NT2/D1 (cell line): ENCODE measurements at regions not wholly inside any gene's neighbourhood (a gene's known extent, or its start where the extent isn't known, plus 50 kb on each side); places are given as distances from the start of the nearest gene placed in this dataset.
"Not testable (repeated sequence)": the region's sequence is repeated elsewhere in the genome, so short reads cannot be mapped to it uniquely, and the experiment has no call there.

Experiments
- DNase-seq: peaks from one replicate; pipeline ENCODE4 v3.0.0-alpha.2; 2011; ENCODE audit warnings: low read depth, low spot score
- H3K27me3 ChIP-seq: 2 replicates; pipeline ENCODE4 v1.6.0; 2011; ENCODE audit warnings: mild to moderate bottlenecking; ENCODE audit not compliant: insufficient read length, insufficient read depth
- H3K36me3 ChIP-seq: 2 replicates; pipeline ENCODE4 v1.6.1; 2011; ENCODE audit warnings: mild to moderate bottlenecking, low read length, mixed read lengths; ENCODE audit not compliant: insufficient read depth, insufficient read length
- H3K4me1 ChIP-seq: 2 replicates; pipeline ENCODE4 v1.5.1; 2011; ENCODE audit not compliant: insufficient read depth, insufficient read length
- H3K4me3 ChIP-seq: 2 replicates; pipeline ENCODE4 v1.5.1; 2011; ENCODE audit warnings: low read depth; ENCODE audit not compliant: insufficient read length
- H3K9ac ChIP-seq: 2 replicates; pipeline ENCODE4 v1.6.0; 2011; ENCODE audit warnings: low read depth; ENCODE audit not compliant: insufficient read length
- H3K9me3 ChIP-seq: 2 replicates; pipeline ENCODE4 v1.5.1; 2011; ENCODE audit warnings: mild to moderate bottlenecking, low read length; ENCODE audit not compliant: insufficient read depth
- SUZ12 ChIP-seq: IDR thresholded peaks from 2 replicates; pipeline ENCODE4 v1.6.1; 2011; ENCODE audit not compliant: insufficient read length, insufficient read depth; ENCODE audit errors: extremely low read depth
- YY1 ChIP-seq: IDR thresholded peaks from 2 replicates; pipeline ENCODE4 v1.6.1; 2011; ENCODE audit not compliant: insufficient read length, insufficient read depth
- ZNF274 ChIP-seq: IDR thresholded peaks from 2 replicates; pipeline ENCODE4 v1.6.1; 2011; ENCODE audit warnings: mild to moderate bottlenecking, low read depth, low read length

DNA sequence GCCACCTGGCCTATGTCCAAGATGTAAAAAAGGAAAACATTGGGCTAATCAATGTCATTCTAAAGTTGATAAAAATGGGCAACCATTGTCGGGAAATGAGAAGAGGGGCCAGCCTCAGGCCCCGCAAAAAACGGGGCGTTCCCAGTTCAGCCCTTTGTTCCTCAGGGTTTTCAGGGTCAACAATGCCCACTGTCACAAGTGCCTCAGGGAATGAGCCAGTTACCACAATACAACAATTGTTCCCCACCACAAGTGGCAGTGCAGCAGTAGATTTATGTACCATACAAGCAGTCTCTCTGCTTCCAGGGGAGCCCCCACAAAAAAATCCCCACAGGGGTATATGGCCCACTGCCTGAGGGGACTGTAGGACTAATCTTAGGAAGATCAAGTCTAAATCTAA is 112.5 kb downstream of the ZNF486 start:
- TF ChIP-seq SUZ12 = no peak
- no peak for TF ChIP-seq YY1
- TF ChIP-seq ZNF274 = no peak
- DNase-seq = no peak
- Histone ChIP-seq H3K9me3 (peaks cover 14% of the 10 kb centered on the region; the same call in 1 of the 2 replicates), H3K9ac (no peak overlapping the region), H3K27me3 (no peaks in the 10 kb centered on the region), H3K36me3 (no peaks in the 10 kb centered on the region), H3K4me3 (no peak overlapping the region), H3K4me1 (no peaks in the 10 kb centered on the region)

DNA sequence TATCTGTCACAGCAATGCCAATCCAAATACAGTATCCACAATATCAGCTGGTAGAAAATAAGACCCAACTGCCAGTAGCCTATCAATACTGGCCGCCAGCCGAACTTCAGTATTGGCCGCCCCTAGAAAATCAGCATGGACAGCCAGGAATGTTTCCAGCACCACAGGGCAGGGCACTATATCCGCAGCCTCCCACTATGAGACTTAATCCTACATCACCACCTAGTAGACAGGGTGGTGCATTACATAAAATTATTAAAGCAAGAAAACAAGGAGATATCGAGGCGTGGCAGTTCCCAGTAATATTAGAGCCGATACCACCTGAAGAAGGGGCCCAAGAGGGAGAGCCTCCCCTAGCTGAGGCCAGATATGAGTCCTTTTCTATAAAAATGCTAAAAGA is 111.3 kb downstream of the ZNF486 start:
- peaks cover 14% of the 10 kb centered on the region; the same call in 1 of the 2 replicates for H3K9me3 ChIP-seq

DNA sequence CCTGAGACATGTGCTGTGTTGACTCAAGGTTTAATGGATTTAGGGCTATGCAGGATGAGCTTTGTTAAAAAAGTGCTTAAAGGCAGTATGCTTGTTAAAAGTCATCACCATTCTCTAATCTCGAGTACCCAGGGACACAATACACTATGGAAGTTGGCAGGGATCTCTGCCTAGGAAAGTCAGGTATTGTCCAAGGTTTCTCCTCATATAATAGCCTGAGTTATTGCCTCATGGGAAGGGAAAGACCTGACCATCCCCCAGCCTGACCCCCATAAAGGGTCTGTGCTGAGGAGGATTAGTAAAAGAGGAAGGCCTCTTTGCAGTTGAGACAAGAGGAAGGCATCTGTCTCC is 109.7 kb downstream of the ZNF486 start:
- H3K4me1 ChIP-seq = not testable (repeated sequence)
- peaks cover 14% of the 10 kb centered on the region; the same call in 1 of the 2 replicates for H3K9me3 ChIP-seq

More for the DNA sequence above, 111.3 kb downstream of the ZNF486 start:
- H3K4me1 ChIP-seq = no peaks in the 10 kb centered on the region
- H3K4me3 ChIP-seq = no peak overlapping the region
- no peaks in the 10 kb centered on the region for H3K36me3 ChIP-seq
- TF ChIP-seq SUZ12 (no peak), ZNF274 (no peak), YY1 (no peak)
- no peak overlapping the region for H3K9ac ChIP-seq
- H3K27me3 ChIP-seq = no peaks in the 10 kb centered on the region
- no peak for DNase-seq

DNA sequence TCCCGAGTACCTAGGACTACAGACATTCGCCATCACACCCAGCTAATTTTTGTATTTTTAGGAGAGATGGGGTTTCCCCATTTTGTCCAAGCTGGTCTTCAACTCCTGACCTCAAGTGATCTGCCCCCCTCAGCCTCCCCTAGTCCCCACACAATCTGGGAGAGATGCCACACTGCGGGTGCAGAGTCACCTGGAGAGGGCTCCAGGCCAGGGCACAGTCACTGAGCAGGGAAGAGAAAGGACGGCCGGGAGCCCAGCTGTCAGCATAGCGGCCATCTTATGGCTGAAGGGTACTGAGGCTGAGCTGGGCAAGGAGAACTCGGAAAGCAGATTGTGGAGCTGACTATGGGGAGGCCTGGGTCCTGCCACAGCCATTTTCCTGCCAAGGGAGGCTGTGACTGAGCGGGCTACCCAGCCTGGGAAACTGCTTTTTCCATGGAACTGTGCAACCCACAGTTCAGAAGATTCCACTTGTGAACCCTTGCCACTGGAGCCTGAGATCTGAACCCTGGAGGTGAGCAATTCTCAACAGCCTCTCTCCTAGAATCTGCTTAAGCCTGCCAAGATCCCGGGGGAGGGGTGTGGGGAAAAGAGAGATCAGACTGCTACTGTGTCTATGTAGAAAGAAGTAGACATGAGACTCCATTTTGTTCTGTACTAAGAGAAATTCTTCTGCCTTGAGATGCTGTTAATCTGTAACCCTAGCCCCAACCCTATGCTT is 109.2 kb downstream of the ZNF486 start:
- no peaks in the 10 kb centered on the region for H3K36me3 ChIP-seq
- H3K9me3 ChIP-seq = peaks cover 14% of the 10 kb centered on the region; the same call in 1 of the 2 replicates
- no peak overlapping the region for H3K4me3 ChIP-seq
- TF ChIP-seq SUZ12 = no peak
- no peak for TF ChIP-seq YY1
- TF ChIP-seq ZNF274 = no peak
- no peak for DNase-seq
- no peaks in the 10 kb centered on the region for H3K4me1 ChIP-seq
- no peak overlapping the region for H3K9ac ChIP-seq
- no peaks in the 10 kb centered on the region for H3K27me3 ChIP-seq

More for the DNA sequence above, 109.7 kb downstream of the ZNF486 start:
- H3K36me3 ChIP-seq, H3K4me3 ChIP-seq, DNase-seq, H3K27me3 ChIP-seq, H3K9ac ChIP-seq: not testable (repeated sequence)

DNA sequence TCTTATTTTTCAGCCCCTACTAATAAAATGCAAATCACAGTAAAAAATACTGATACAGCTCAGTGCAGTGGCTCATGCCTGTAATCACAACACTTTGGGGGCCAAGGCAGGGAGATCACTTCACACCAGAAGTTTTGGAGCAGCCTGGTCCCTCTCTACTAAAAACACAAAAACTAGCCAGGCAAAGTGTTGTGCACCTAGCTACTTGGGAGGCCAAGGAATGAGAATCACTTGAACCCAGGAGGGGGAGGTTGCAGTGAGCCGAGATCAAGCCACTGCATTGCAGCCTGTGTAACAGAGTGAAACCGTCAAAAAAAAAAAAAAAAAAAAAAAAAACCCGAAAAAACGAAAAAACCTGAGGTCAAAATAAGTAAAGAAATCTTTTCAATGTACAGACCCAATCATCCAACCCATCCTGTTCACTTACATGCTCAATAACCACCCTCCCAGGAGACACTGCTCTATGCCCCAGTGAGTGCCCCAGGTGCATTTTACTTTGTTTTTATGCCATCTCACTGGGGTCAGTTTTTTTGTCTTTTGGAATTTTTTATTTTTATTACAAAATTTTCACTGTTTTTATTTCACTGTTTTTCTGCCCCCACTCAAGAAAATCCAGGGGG is 107.0 kb downstream of the ZNF486 start:
- no peak for DNase-seq
- H3K9me3 ChIP-seq = 0 out of 2 replicates have a peak, but pooled peaks cover 8% of the 10 kb centered on the region
- H3K4me1 ChIP-seq = no peaks in the 10 kb centered on the region

DNA sequence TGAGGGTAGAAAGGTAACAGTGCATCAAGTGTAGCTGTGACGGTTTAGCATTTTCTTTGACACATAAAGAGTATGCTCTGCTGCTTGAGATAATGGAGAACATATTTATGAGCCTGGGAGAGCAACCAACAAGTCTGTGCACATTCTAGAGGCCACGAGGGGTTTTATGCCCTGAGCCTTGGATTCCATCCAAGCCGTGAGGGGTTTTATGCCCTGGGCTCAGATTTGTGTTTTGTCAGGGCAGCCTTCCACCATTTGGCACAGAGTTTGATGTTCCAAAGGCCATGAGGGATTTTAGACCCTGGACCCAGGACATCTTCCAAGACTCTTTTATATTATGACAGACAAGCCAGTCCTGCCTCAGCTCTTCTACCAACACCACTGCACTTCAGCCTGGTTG is 106.4 kb downstream of the ZNF486 start:
- Histone ChIP-seq H3K4me1 (no peaks in the 10 kb centered on the region), H3K9ac (no peak overlapping the region), H3K4me3 (no peak overlapping the region), H3K9me3 (0 out of 2 replicates have a peak, but pooled peaks cover 5% of the 10 kb centered on the region), H3K27me3 (no peaks in the 10 kb centered on the region), H3K36me3 (no peaks in the 10 kb centered on the region)
- DNase-seq = no peak
- TF ChIP-seq YY1 = no peak
- no peak for TF ChIP-seq ZNF274
- no peak for TF ChIP-seq SUZ12

More for the DNA sequence above, 107.0 kb downstream of the ZNF486 start:
- TF ChIP-seq SUZ12 (no peak), ZNF274 (no peak), YY1 (no peak)
- H3K4me3 ChIP-seq = no peak overlapping the region
- no peaks in the 10 kb centered on the region for H3K36me3 ChIP-seq
- no peaks in the 10 kb centered on the region for H3K27me3 ChIP-seq
- no peak overlapping the region for H3K9ac ChIP-seq

DNA sequence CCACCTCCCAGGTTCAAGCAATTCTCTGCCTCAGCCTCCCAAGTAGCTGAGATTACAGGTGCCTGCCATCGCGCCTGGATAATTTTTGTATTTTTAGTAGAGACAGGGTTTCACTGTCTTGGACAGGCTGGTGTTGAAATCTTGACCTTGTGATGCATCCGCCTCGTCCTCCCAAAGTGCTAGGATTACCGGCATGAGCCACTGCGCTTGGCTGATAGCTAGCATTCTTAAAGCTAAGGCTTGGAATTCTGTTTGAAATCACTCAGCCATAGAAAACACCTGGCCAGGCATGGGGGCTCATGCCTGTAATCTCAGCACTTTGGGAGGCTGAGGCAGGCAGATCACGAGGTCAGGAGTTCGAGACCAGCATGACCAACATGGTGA is 105.6 kb downstream of the ZNF486 start:
- H3K9me3 ChIP-seq, H3K4me1 ChIP-seq, H3K9ac ChIP-seq, H3K4me3 ChIP-seq, DNase-seq, H3K27me3 ChIP-seq, H3K36me3 ChIP-seq: not testable (repeated sequence)

DNA sequence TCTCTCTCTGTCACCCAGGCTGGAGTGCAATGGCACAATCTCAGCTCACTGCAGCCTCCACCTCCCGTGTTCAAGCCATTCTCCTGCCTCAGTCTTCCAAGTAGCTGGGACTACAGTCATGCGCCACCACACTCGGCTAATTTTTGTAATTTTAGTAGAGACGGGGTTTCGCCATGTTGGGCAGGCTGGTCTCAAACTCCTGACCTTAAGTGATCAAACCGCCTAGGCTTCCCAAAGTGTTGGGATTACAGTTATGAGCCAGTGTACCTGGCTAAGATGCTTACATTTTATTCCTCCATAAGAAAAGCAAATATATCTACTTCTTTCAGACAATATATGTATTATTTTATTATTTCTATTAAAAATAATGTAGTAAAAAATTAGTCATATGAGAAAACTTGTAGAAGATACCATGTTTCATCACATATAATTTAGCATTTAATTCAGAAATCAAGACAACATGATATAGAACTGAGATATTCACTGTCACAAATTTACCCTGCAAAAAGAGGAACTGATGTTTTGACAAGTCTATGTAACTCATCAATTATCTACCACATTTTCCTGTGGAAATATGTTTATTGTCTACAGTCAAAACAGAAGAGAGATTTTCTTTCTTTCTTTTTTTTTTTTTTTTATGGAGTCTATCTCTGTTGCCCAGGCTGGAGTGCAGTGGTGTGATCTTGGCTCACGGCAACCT is 105.1 kb downstream of the ZNF486 start:
- not testable (repeated sequence) for H3K4me1 ChIP-seq, H3K27me3 ChIP-seq, H3K4me3 ChIP-seq, H3K9ac ChIP-seq, H3K36me3 ChIP-seq, DNase-seq, H3K9me3 ChIP-seq
